ENCODE measurements at regions not wholly inside any gene's neighbourhood (a gene's known extent, or its start where the extent isn't known, plus 50 kb on each side); places are given as distances from the start of the nearest gene placed in this dataset.

DNA sequence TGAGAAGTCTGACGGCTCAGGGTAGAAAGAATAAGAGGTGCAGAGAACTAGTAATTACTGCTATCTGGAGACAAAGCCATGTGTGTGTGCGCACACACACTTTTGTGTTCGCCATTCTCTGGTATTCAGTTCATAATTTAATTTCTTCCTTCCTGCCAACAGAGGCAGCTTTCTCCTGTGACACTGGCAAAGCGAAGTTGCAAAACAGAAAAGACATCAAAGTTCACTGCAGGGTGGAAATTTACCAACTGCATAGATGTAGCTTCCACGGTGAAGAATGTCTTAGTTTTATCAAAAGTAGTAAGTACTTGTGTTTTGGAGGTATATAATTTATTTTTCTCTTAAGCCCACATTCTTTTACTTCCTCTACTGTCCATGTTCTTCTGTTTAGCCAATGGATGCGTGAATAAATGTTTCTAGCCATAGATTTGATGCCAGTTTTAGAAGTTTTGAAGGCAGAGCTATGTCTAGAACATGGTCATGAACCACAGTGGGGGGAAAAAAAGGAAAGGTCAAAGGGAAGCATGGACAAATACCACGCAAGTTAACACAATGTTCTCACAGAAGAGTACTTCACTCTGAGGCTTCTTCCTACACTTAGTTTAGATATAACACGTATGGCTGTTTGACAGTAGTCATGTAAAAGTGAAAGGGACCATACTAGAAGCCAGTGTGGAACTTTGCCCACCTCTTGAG lies 536.5 kb upstream of the GRIA1 start:
- TF ChIP-seq POLR2A (IDR thresholded peaks at IDR 0.05; ENCODE audit: low read depth), result no peak
- TF ChIP-seq EP300 (IDR thresholded peaks at IDR 0.05), result no peak
- TF ChIP-seq, protein P1, sequence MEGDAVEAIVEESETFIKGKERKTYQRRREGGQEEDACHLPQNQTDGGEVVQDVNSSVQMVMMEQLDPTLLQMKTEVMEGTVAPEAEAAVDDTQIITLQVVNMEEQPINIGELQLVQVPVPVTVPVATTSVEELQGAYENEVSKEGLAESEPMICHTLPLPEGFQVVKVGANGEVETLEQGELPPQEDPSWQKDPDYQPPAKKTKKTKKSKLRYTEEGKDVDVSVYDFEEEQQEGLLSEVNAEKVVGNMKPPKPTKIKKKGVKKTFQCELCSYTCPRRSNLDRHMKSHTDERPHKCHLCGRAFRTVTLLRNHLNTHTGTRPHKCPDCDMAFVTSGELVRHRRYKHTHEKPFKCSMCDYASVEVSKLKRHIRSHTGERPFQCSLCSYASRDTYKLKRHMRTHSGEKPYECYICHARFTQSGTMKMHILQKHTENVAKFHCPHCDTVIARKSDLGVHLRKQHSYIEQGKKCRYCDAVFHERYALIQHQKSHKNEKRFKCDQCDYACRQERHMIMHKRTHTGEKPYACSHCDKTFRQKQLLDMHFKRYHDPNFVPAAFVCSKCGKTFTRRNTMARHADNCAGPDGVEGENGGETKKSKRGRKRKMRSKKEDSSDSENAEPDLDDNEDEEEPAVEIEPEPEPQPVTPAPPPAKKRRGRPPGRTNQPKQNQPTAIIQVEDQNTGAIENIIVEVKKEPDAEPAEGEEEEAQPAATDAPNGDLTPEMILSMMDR (IDR thresholded peaks at IDR 0.05), result no peak
- no peak for TF ChIP-seq POLR2AphosphoS5 (IDR thresholded peaks at IDR 0.05)
